IPS-18c (cell line): ENCODE measurements at regions not wholly inside any gene's neighbourhood (a gene's known extent, or its start where the extent isn't known, plus 50 kb on each side); places are given as distances from the start of the nearest gene placed in this dataset.
"Not testable (repeated sequence)": the region's sequence is repeated elsewhere in the genome, so short reads cannot be mapped to it uniquely, and the experiment has no call there.

Source experiments
- H3K4me3 ChIP-seq: 2 replicates; pipeline ENCODE4 v1.7.0; 2013; ENCODE audit warnings: low read depth, mild to moderate bottlenecking, low read length, moderate library complexity; ENCODE audit not compliant: insufficient read depth
- H3K9me3 ChIP-seq: one replicate; pipeline ENCODE4 v1.6.1; 2013; ENCODE audit warnings: mild to moderate bottlenecking, low read length, moderate library complexity; ENCODE audit not compliant: control insufficient read depth, insufficient read depth

- no peak overlapping the region for H3K4me3 ChIP-seq
- H3K9me3 ChIP-seq: peaks cover 7% of the 10 kb centered on the region
These were observed 70.8 kb downstream of the YTHDF1 start for GRCh38 chr20:63145156-63145555.

- H3K4me3 ChIP-seq: no peak overlapping the region
- H3K9me3 ChIP-seq: peaks cover 4% of the 10 kb centered on the region
These were observed 73.0 kb downstream of the YTHDF1 start for GRCh38 chr20:63142933-63143332.

- peaks cover 5% of the 10 kb centered on the region for H3K9me3 ChIP-seq
- H3K4me3 ChIP-seq: no peak overlapping the region
These were observed 74.4 kb downstream of the YTHDF1 start for GRCh38 chr20:63141531-63141930.

- H3K9me3 ChIP-seq: peaks cover 4% of the 10 kb centered on the region
- no peak overlapping the region for H3K4me3 ChIP-seq
These were observed 75.2 kb downstream of the YTHDF1 start for GRCh38 chr20:63140514-63141433.

- Histone ChIP-seq H3K4me3 (no peak overlapping the region), H3K9me3 (peaks cover 4% of the 10 kb centered on the region)
These were observed 76.1 kb downstream of the YTHDF1 start for GRCh38 chr20:63139837-63140236.

GRCh38 chr20:63139356-63139755, 76.6 kb downstream of the YTHDF1 start:
- H3K9me3 ChIP-seq: peaks cover 4% of the 10 kb centered on the region
- no peak overlapping the region for H3K4me3 ChIP-seq

GRCh38 chr20:63138855-63139341, 77.0 kb downstream of the YTHDF1 start:
- Histone ChIP-seq H3K4me3 (no peak overlapping the region), H3K9me3 (peaks cover 4% of the 10 kb centered on the region)

GRCh38 chr20:63137851-63138415, 78.0 kb downstream of the YTHDF1 start:
- Histone ChIP-seq H3K9me3 (peaks cover 2% of the 10 kb centered on the region), H3K4me3 (no peak overlapping the region)

GRCh38 chr20:63136296-63136695, 79.6 kb downstream of the YTHDF1 start:
- Histone ChIP-seq H3K9me3 (peaks cover 2% of the 10 kb centered on the region), H3K4me3 (no peak overlapping the region)

GRCh38 chr20:63135411-63135810, 80.5 kb downstream of the YTHDF1 start:
- no peak overlapping the region for H3K4me3 ChIP-seq
- H3K9me3 ChIP-seq: peaks cover 2% of the 10 kb centered on the region

- not testable (repeated sequence) for H3K9me3 ChIP-seq, H3K4me3 ChIP-seq
These were observed 81.1 kb downstream of the YTHDF1 start for GRCh38 chr20:63134711-63135361.

GRCh38 chr20:63134201-63134612, 81.7 kb downstream of the YTHDF1 start:
- peaks cover 2% of the 10 kb centered on the region for H3K9me3 ChIP-seq
- no peak overlapping the region for H3K4me3 ChIP-seq

- Histone ChIP-seq H3K9me3 (peaks cover 2% of the 10 kb centered on the region), H3K4me3 (no peak overlapping the region)
These were observed 82.3 kb downstream of the YTHDF1 start for GRCh38 chr20:63133481-63134091.

GRCh38 chr20:63132715-63133471, 83.0 kb downstream of the YTHDF1 start:
- H3K9me3 ChIP-seq: peaks cover 2% of the 10 kb centered on the region
- no peak overlapping the region for H3K4me3 ChIP-seq

GRCh38 chr20:63132131-63132714, 83.7 kb downstream of the YTHDF1 start:
- Histone ChIP-seq H3K4me3 (no peak overlapping the region), H3K9me3 (peaks cover under 1% of the 10 kb centered on the region)

GRCh38 chr20:63130658-63131577, 85.0 kb downstream of the YTHDF1 start:
- H3K9me3 ChIP-seq: no peaks in the 10 kb centered on the region
- H3K4me3 ChIP-seq: no peak overlapping the region
